SK-N-SH (cell line): ENCODE measurements at regions not wholly inside any gene's neighbourhood (a gene's known extent, or its start where the extent isn't known, plus 50 kb on each side); places are given as distances from the start of the nearest gene placed in this dataset.

Source experiments
- CTCF ChIA-PET: fragments of 300-600, 350-600 bp; formaldehyde crosslinking; extraction: SDS; loops from one replicate; lab custom pipeline; 2021; lab: Yijun Ruan, JAX
- POLR2A ChIA-PET: fragments of 350-600 bp; sonication (Branson Sonifier 250); formaldehyde crosslinking; extraction: SDS; loops from one replicate; lab custom pipeline; 2020; ENCODE audit warnings: antibody characterized with exemption, inconsistent platforms; lab: Yijun Ruan, JAX
- DNase-seq: peaks from one replicate; pipeline ENCODE4 v3.0.0; 2012
- H2AFZ ChIP-seq: fragments of 200-600 bp; sonication (generic); 2 replicates; pipeline ENCODE4 v1.8.1; 2016; ENCODE audit warnings: antibody characterized with exemption, mild to moderate bottlenecking, low read depth
- H3F3A ChIP-seq: fragments of 200-600 bp; sonication (generic); replicated peaks from 2 replicates; pipeline ENCODE3; 2016; ENCODE audit warnings: antibody characterized with exemption, mild to moderate bottlenecking; ENCODE audit not compliant: insufficient read depth
- H3K27ac ChIP-seq, 2 experiments: fragments of 200-500 bp in 1 of 2; fragments of 200-600 bp in 1 of 2; sonication (Bioruptor generic) in 1 of 2; sonication (generic), shearing (Covaris generic) in 1 of 2; 2 replicates each; pipeline versions ENCODE4 v1.5.1 to v1.6.1; 2014 to 2016; ENCODE audit warnings: low read depth in 2 of 2, inconsistent platforms in 1 of 2, low read length in 1 of 2, mild to moderate bottlenecking in 1 of 2, mixed read lengths in 1 of 2
- H3K27me3 ChIP-seq: fragments of 200-600 bp; sonication (generic), shearing (Covaris generic); 2 replicates; pipeline ENCODE4 v1.6.1; 2016; ENCODE audit warnings: mixed run types; ENCODE audit not compliant: insufficient read depth
- H3K36me3 ChIP-seq, 2 experiments: fragments of 200-500 bp in 1 of 2; fragments of 200-600 bp in 1 of 2; sonication (Bioruptor generic) in 1 of 2; sonication (generic) in 1 of 2; replicated peaks in 1 of 2; 2 replicates each; pipeline versions ENCODE3 to v1.5.1; 2014 to 2016; ENCODE audit warnings: low read length in 1 of 2, mild to moderate bottlenecking in 1 of 2; ENCODE audit not compliant: insufficient read depth in 2 of 2, control insufficient read depth in 1 of 2
- H3K4me1 ChIP-seq, 2 experiments: fragments of 200-500 bp in 1 of 2; fragments of 200-600 bp in 1 of 2; sonication (Bioruptor generic) in 1 of 2; sonication (generic), shearing (Covaris generic) in 1 of 2; 2 replicates each; pipeline versions ENCODE4 v1.5.1 to v1.6.1; 2014 to 2016; ENCODE audit warnings: low read depth in 1 of 2, low read length in 1 of 2, mixed run types in 1 of 2; ENCODE audit not compliant: insufficient read depth in 2 of 2, control insufficient read depth in 1 of 2
- H3K4me2 ChIP-seq: fragments of 200-600 bp; sonication (generic), shearing (Covaris generic); 2 replicates; pipeline ENCODE4 v1.6.1; 2017; ENCODE audit warnings: mixed run types
- H3K4me3 ChIP-seq, 2 experiments: fragments of 200-500 bp in 1 of 2; fragments of 200-600 bp in 1 of 2; sonication (Bioruptor generic) in 1 of 2; sonication (generic), shearing (Covaris generic) in 1 of 2; 2 replicates each; pipeline versions ENCODE4 v1.5.1 to v1.8.1; 2014 to 2016; ENCODE audit warnings: low read depth in 2 of 2, inconsistent platforms in 1 of 2, low read length in 1 of 2, mild to moderate bottlenecking in 1 of 2, mixed read lengths in 1 of 2, moderate library complexity in 1 of 2
- H3K79me2 ChIP-seq: fragments of 200-600 bp; sonication (generic); 2 replicates; pipeline ENCODE4 v1.8.1; 2017; ENCODE audit warnings: mild to moderate bottlenecking; ENCODE audit not compliant: insufficient read depth
- H3K9ac ChIP-seq: fragments of 200-600 bp; sonication (generic); 2 replicates; pipeline ENCODE4 v1.6.1; 2017; ENCODE audit warnings: mixed run types
- H3K9me2 ChIP-seq: fragments of 200-600 bp; sonication (generic); 2 replicates; pipeline ENCODE4 v1.6.1; 2017; ENCODE audit warnings: mixed run types
- H3K9me3 ChIP-seq: fragments of 200-600 bp; sonication (generic); 2 replicates; pipeline ENCODE4 v1.6.1; 2017; ENCODE audit warnings: mixed run types, mild to moderate bottlenecking, moderate library complexity
- H4K20me1 ChIP-seq: fragments of 200-600 bp; sonication (generic); 2 replicates; pipeline ENCODE4 v1.6.1; 2017; ENCODE audit warnings: mild to moderate bottlenecking, mixed run types; ENCODE audit not compliant: insufficient read depth
- FOXM1 ChIP-seq: IDR thresholded peaks from 2 replicates; pipeline ENCODE4 v1.4.0; 2012; ENCODE audit warnings: low read depth, mild to moderate bottlenecking
- GABPA ChIP-seq: IDR thresholded peaks from 2 replicates; pipeline ENCODE4 v1.4.0; 2012; ENCODE audit warnings: low read depth, mild to moderate bottlenecking
- GATA2 ChIP-seq: sonication (generic); formaldehyde crosslinking; IDR thresholded peaks from 2 replicates; pipeline ENCODE4 v1.5.0; 2020; ENCODE audit warnings: mild to moderate bottlenecking, missing genetic modification reagents
- MEF2A ChIP-seq: IDR thresholded peaks from 2 replicates; pipeline ENCODE4 v1.4.0; 2012; ENCODE audit warnings: low read depth, borderline replicate concordance
- MXI1 ChIP-seq: IDR thresholded peaks from 2 replicates; pipeline ENCODE4 v1.6.1; 2012; ENCODE audit warnings: mild to moderate bottlenecking, low read depth, low read length, improper control_type of control experiment
- RFX5 ChIP-seq: IDR thresholded peaks from 2 replicates; pipeline ENCODE4 v1.6.1; 2012; ENCODE audit warnings: mild to moderate bottlenecking, improper control_type of control experiment, low read length
- RXRA ChIP-seq: IDR thresholded peaks from 2 replicates; pipeline ENCODE4 v1.4.0; 2012; ENCODE audit warnings: low read depth, mild to moderate bottlenecking, borderline replicate concordance
- SIN3A ChIP-seq: IDR thresholded peaks from 2 replicates; pipeline ENCODE4 v1.6.1; 2012; ENCODE audit warnings: low read depth, mild to moderate bottlenecking, low read length, moderate library complexity, borderline replicate concordance
- TAF1 ChIP-seq: IDR thresholded peaks from 2 replicates; pipeline ENCODE4 v1.6.1; 2012; ENCODE audit warnings: low read depth, mild to moderate bottlenecking, low read length, moderate library complexity, borderline replicate concordance
- TCF12 ChIP-seq: IDR thresholded peaks from 2 replicates; pipeline ENCODE4 v1.4.0; 2012
- TEAD4 ChIP-seq: IDR thresholded peaks from 2 replicates; pipeline ENCODE4 v1.4.0; 2012; ENCODE audit warnings: mild to moderate bottlenecking, borderline replicate concordance; ENCODE audit not compliant: insufficient read depth
- YY1 ChIP-seq: IDR thresholded peaks from 2 replicates; pipeline ENCODE4 v1.4.0; 2012; ENCODE audit warnings: low read depth, mild to moderate bottlenecking
- WGBS: methylation state at CpG from one replicate; pipeline ENCODE4 v1.1.6; 2017; ENCODE audit warnings: low lambda C conversion rate; 5-methylcytosine and 5-hydroxymethylcytosine counted together
- TF ChIP-seq, protein P1 (sequence below): IDR thresholded peaks from 2 replicates; pipeline ENCODE4 v1.4.0; 2012; ENCODE audit warnings: low read depth
- TF ChIP-seq, protein P2 (sequence below): fragments of 200-600 bp; sonication (generic); IDR thresholded peaks from 2 replicates; pipeline ENCODE4 v1.6.1; 2017; ENCODE audit warnings: antibody characterized with exemption, mild to moderate bottlenecking, moderate library complexity
- TF ChIP-seq, protein P3 (sequence below): IDR thresholded peaks from 2 replicates; pipeline ENCODE4 v1.6.1; 2012; ENCODE audit warnings: mild to moderate bottlenecking, low read depth, low read length, moderate library complexity
- TF ChIP-seq, protein P4 (sequence below): IDR thresholded peaks from 2 replicates; pipeline ENCODE4; 2012
- TF ChIP-seq, protein P5 (sequence below): IDR thresholded peaks from 2 replicates; pipeline ENCODE4 v1.4.0; 2012; ENCODE audit warnings: low read depth, borderline replicate concordance

DNA sequence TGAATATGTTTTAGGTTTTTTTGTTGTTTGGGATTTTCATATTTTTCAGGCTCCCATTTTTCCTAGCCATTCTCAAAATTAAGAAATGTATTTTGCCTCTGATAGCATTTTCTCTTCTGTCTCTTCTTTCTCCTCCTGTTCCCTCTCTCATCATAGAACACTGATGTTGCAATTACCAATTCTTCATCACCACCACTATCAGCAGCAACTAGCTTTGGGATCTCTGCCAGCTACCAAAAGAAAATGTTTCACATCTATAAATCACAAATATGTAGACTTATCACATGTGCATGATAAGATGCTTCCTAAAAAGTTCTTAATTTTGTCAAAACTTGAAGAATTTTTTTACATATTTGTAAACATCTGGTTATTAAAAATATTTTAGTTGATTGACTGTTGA is 887.1 kb downstream of the MAT2B start:
- ChIA-PET CTCF (no interaction called here), POLR2A (no interaction called here)
- H3K9me3 ChIP-seq, result no peaks in the 10 kb centered on the region
- H3K9me2 ChIP-seq, result no peaks in the 10 kb centered on the region
- H3K9ac ChIP-seq, result no peak overlapping the region
- no peak overlapping the region for H3K4me2 ChIP-seq
- H2AFZ ChIP-seq, result no peak overlapping the region
- H3K36me3 ChIP-seq, result no peaks in the 10 kb centered on the region
- no peaks in the 10 kb centered on the region for H4K20me1 ChIP-seq
- TF ChIP-seq MEF2A, result no peak
- TF ChIP-seq, protein P1, sequence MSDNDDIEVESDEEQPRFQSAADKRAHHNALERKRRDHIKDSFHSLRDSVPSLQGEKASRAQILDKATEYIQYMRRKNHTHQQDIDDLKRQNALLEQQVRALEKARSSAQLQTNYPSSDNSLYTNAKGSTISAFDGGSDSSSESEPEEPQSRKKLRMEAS, result no peak
- TF ChIP-seq, protein P2, sequence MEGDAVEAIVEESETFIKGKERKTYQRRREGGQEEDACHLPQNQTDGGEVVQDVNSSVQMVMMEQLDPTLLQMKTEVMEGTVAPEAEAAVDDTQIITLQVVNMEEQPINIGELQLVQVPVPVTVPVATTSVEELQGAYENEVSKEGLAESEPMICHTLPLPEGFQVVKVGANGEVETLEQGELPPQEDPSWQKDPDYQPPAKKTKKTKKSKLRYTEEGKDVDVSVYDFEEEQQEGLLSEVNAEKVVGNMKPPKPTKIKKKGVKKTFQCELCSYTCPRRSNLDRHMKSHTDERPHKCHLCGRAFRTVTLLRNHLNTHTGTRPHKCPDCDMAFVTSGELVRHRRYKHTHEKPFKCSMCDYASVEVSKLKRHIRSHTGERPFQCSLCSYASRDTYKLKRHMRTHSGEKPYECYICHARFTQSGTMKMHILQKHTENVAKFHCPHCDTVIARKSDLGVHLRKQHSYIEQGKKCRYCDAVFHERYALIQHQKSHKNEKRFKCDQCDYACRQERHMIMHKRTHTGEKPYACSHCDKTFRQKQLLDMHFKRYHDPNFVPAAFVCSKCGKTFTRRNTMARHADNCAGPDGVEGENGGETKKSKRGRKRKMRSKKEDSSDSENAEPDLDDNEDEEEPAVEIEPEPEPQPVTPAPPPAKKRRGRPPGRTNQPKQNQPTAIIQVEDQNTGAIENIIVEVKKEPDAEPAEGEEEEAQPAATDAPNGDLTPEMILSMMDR, result no peak
- TF ChIP-seq RXRA, result no peak
- TF ChIP-seq TCF12, result no peak
- no peak for TF ChIP-seq SIN3A
- no peak for TF ChIP-seq GABPA
- no peak for TF ChIP-seq FOXM1
- TF ChIP-seq GATA2 (CRISPR knock-in tag), result no peak
- DNase-seq, result no peak
- H3K4me3 ChIP-seq, result no peak overlapping the region
- no peak overlapping the region for H3K27ac ChIP-seq
- no peaks in the 10 kb centered on the region for H3K79me2 ChIP-seq
- H3K27me3 ChIP-seq, result no peaks in the 10 kb centered on the region
- H3F3A ChIP-seq, result no peaks in the 10 kb centered on the region
- no peaks in the 10 kb centered on the region for H3K4me1 ChIP-seq

DNA sequence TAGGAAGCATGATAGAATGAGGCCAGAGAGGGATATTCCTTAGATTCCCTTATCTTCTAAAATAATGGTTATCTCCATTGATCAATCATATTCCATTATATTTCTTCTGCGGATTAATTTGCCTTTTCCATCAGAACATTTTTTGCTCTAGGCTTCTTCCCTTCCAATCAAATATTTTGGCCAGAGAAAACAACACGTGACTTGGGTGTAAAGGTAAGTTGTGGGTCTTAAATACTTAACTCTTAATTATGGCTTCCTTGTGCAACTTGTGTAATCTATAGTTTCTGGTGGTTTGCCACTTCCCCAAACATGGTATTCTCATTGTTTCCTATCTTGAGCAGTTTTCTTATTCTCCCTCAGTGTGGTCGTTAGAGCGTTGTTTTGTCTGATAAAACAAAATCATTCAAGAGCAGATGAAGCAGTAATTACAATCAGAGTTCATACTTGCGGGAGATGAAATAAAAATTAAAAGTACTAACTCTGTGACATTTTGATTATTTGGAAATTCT is 889.3 kb downstream of the MAT2B start:
- DNase-seq, result no peak
- no peak overlapping the region for H3K4me2 ChIP-seq
- ChIA-PET POLR2A (no interaction called here), CTCF (no interaction called here)
- H3K9me3 ChIP-seq, result no peaks in the 10 kb centered on the region
- H3K27ac ChIP-seq, result no peak overlapping the region
- H3K4me1 ChIP-seq, result no peaks in the 10 kb centered on the region
- no peaks in the 10 kb centered on the region for H3F3A ChIP-seq
- H3K9me2 ChIP-seq, result no peaks in the 10 kb centered on the region
- no peaks in the 10 kb centered on the region for H3K27me3 ChIP-seq
- no peaks in the 10 kb centered on the region for H3K79me2 ChIP-seq
- no peak overlapping the region for H3K4me3 ChIP-seq
- 70% methylated on average over 5 of the region's 5 CpGs for WGBS
- H3K36me3 ChIP-seq, result no peaks in the 10 kb centered on the region
- no peaks in the 10 kb centered on the region for H4K20me1 ChIP-seq
- H2AFZ ChIP-seq, result no peak overlapping the region
- H3K9ac ChIP-seq, result no peak overlapping the region
- no peak for TF ChIP-seq RFX5
- no peak for TF ChIP-seq YY1
- TF ChIP-seq TAF1, result no peak
- TF ChIP-seq, protein P2, result no peak
- TF ChIP-seq, protein P3, sequence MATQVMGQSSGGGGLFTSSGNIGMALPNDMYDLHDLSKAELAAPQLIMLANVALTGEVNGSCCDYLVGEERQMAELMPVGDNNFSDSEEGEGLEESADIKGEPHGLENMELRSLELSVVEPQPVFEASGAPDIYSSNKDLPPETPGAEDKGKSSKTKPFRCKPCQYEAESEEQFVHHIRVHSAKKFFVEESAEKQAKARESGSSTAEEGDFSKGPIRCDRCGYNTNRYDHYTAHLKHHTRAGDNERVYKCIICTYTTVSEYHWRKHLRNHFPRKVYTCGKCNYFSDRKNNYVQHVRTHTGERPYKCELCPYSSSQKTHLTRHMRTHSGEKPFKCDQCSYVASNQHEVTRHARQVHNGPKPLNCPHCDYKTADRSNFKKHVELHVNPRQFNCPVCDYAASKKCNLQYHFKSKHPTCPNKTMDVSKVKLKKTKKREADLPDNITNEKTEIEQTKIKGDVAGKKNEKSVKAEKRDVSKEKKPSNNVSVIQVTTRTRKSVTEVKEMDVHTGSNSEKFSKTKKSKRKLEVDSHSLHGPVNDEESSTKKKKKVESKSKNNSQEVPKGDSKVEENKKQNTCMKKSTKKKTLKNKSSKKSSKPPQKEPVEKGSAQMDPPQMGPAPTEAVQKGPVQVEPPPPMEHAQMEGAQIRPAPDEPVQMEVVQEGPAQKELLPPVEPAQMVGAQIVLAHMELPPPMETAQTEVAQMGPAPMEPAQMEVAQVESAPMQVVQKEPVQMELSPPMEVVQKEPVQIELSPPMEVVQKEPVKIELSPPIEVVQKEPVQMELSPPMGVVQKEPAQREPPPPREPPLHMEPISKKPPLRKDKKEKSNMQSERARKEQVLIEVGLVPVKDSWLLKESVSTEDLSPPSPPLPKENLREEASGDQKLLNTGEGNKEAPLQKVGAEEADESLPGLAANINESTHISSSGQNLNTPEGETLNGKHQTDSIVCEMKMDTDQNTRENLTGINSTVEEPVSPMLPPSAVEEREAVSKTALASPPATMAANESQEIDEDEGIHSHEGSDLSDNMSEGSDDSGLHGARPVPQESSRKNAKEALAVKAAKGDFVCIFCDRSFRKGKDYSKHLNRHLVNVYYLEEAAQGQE, result no peak
- no peak for TF ChIP-seq FOXM1
- TF ChIP-seq, protein P4, sequence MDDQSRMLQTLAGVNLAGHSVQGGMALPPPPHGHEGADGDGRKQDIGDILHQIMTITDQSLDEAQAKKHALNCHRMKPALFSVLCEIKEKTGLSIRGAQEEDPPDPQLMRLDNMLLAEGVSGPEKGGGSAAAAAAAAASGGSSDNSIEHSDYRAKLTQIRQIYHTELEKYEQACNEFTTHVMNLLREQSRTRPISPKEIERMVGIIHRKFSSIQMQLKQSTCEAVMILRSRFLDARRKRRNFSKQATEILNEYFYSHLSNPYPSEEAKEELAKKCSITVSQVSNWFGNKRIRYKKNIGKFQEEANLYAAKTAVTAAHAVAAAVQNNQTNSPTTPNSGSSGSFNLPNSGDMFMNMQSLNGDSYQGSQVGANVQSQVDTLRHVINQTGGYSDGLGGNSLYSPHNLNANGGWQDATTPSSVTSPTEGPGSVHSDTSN, result no peak
- TF ChIP-seq, protein P5, sequence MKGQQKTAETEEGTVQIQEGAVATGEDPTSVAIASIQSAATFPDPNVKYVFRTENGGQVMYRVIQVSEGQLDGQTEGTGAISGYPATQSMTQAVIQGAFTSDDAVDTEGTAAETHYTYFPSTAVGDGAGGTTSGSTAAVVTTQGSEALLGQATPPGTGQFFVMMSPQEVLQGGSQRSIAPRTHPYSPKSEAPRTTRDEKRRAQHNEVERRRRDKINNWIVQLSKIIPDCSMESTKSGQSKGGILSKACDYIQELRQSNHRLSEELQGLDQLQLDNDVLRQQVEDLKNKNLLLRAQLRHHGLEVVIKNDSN, result no peak
- TF ChIP-seq MXI1, result no peak
- no peak for TF ChIP-seq RXRA
- TF ChIP-seq TEAD4, result no peak
